Mesendoderm (in vitro differentiated cells): ENCODE measurements at regions not wholly inside any gene's neighbourhood (a gene's known extent, or its start where the extent isn't known, plus 50 kb on each side); places are given as distances from the start of the nearest gene placed in this dataset.

Source experiments
- DNase-seq: peaks from one replicate; pipeline ENCODE4 v3.0.0; 2013
- H2AK5ac ChIP-seq: 2 replicates; pipeline ENCODE4 v1.6.1; 2013; ENCODE audit warnings: low read length, inconsistent platforms
- H2BK120ac ChIP-seq: 2 replicates; pipeline ENCODE4 v1.6.1; 2013; ENCODE audit warnings: low read depth, mild to moderate bottlenecking, low read length, moderate library complexity, mixed read lengths
- H2BK15ac ChIP-seq: replicated peaks from 2 replicates; pipeline ENCODE4 v1.6.1; 2013; ENCODE audit warnings: low read depth, mild to moderate bottlenecking, moderate library complexity
- H2BK5ac ChIP-seq: 2 replicates; pipeline ENCODE4 v1.6.1; 2013; ENCODE audit warnings: low read length, inconsistent platforms
- H3K18ac ChIP-seq: 2 replicates; pipeline ENCODE4 v1.6.1; 2013; ENCODE audit warnings: mild to moderate bottlenecking, low read length, mixed read lengths
- H3K23ac ChIP-seq: one replicate; pipeline ENCODE4 v1.6.1; 2013; ENCODE audit warnings: low read length
- H3K27ac ChIP-seq: 2 replicates; pipeline ENCODE4 v1.5.1; 2013; ENCODE audit warnings: low read depth, mild to moderate bottlenecking, inconsistent platforms, low read length, moderate library complexity
- H3K27me3 ChIP-seq: 2 replicates; pipeline ENCODE4 v1.6.1; 2013; ENCODE audit warnings: low read length, control low read depth, mild to moderate bottlenecking, inconsistent platforms; ENCODE audit not compliant: insufficient read depth, poor library complexity
- H3K36me3 ChIP-seq: 2 replicates; pipeline ENCODE4 v1.6.1; 2013; ENCODE audit warnings: low read length, inconsistent platforms; ENCODE audit not compliant: control insufficient read depth, insufficient read depth
- H3K4ac ChIP-seq: one replicate; pipeline ENCODE4 v1.6.1; 2013; ENCODE audit warnings: low read depth, mild to moderate bottlenecking, low read length, moderate library complexity
- H3K4me1 ChIP-seq: 2 replicates; pipeline ENCODE4 v1.6.1; 2013; ENCODE audit warnings: low read depth, low read length, inconsistent platforms; ENCODE audit not compliant: control insufficient read depth
- H3K4me2 ChIP-seq: 2 replicates; pipeline ENCODE4 v1.6.1; 2013; ENCODE audit warnings: low read length
- H3K4me3 ChIP-seq: 2 replicates; pipeline ENCODE4 v1.5.1; 2013; ENCODE audit warnings: mild to moderate bottlenecking, low read length
- H3K56ac ChIP-seq: one replicate; pipeline ENCODE4 v1.6.1; 2013; ENCODE audit warnings: low read length
- H3K79me1 ChIP-seq: 2 replicates; pipeline ENCODE4 v1.6.1; 2013; ENCODE audit warnings: low read length, inconsistent platforms
- H3K79me2 ChIP-seq: 2 replicates; pipeline ENCODE4 v1.6.1; 2013; ENCODE audit warnings: mild to moderate bottlenecking, low read length; ENCODE audit not compliant: control insufficient read depth, insufficient read depth
- H3K9ac ChIP-seq: 2 replicates; pipeline ENCODE4 v1.6.1; 2013; ENCODE audit warnings: low read length, inconsistent platforms
- H4K5ac ChIP-seq: one replicate; pipeline ENCODE4 v1.6.1; 2013; ENCODE audit warnings: low read length
- H4K8ac ChIP-seq: one replicate; pipeline ENCODE4 v1.6.1; 2013; ENCODE audit warnings: low read depth, mild to moderate bottlenecking, control low read depth, low read length, moderate library complexity
- WGBS: extraction: QIAGEN DNeasy Blood & Tissue Kit; methylation state at CpG from one replicate; pipeline ENCODE4 v1.1.7; 2013; ENCODE audit warnings: low lambda C conversion rate, missing lambda C conversion rate; ENCODE audit not compliant: insufficient coverage; ENCODE audit errors: extremely low coverage; 5-methylcytosine and 5-hydroxymethylcytosine counted together

- no peak overlapping the region for H3K18ac ChIP-seq
- H3K27me3 ChIP-seq, result no peaks in the 10 kb centered on the region
- no peak overlapping the region for H3K4ac ChIP-seq
- H3K79me1 ChIP-seq, result no peaks in the 10 kb centered on the region
- no peak overlapping the region for H3K23ac ChIP-seq
- no peak overlapping the region for H2BK120ac ChIP-seq
- no peak overlapping the region for H3K4me2 ChIP-seq
- H3K4me1 ChIP-seq, result no peaks in the 10 kb centered on the region
- no peak overlapping the region for H2BK15ac ChIP-seq
- no peak overlapping the region for H2BK5ac ChIP-seq
- H3K27ac ChIP-seq, result no peak overlapping the region
- no peak overlapping the region for H4K8ac ChIP-seq
- DNase-seq, result no peak
- no peak overlapping the region for H3K9ac ChIP-seq
- WGBS, result no CpG with 5 or more reads among the region's 12 CpGs
- H3K4me3 ChIP-seq, result no peak overlapping the region
- H3K56ac ChIP-seq, result no peak overlapping the region
- no peaks in the 10 kb centered on the region for H3K36me3 ChIP-seq
- H2AK5ac ChIP-seq, result no peak overlapping the region
- H3K79me2 ChIP-seq, result no peaks in the 10 kb centered on the region
- no peak overlapping the region for H4K5ac ChIP-seq
Measured at GRCh38 chr13:99827011-99827772, 144.4 kb downstream of the ZIC5 start.

DNA sequence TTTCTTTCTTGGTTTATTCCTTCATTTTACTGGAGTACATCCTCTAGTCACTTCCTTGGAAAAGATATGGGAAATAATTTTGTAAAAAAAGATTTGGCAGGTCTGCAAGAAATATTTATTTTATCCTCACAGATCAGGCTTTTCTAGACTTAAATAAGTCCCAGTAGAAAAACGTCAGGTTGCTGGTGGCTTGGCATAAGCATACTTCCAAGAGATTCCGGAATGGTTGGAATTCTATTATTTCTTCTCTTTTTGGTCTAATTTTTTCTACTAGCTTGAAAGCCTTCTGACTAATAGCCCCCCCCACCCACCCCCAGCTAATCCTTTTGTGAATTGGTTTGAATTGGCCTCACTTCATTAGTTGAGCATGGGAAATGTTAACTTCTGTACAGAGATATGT is 147.6 kb downstream of the ZIC5 start:
- Histone ChIP-seq H3K79me2 (no peaks in the 10 kb centered on the region), H2BK15ac (no peak overlapping the region), H3K4ac (no peak overlapping the region), H3K4me3 (no peak overlapping the region), H2BK120ac (no peak overlapping the region), H3K27ac (no peak overlapping the region), H2AK5ac (no peak overlapping the region), H3K4me2 (no peak overlapping the region), H3K9ac (no peak overlapping the region), H3K18ac (no peak overlapping the region), H3K23ac (no peak overlapping the region), H3K36me3 (no peaks in the 10 kb centered on the region), H3K79me1 (no peaks in the 10 kb centered on the region), H3K56ac (no peak overlapping the region), H4K8ac (no peak overlapping the region), H3K4me1 (no peaks in the 10 kb centered on the region), H2BK5ac (no peak overlapping the region), H4K5ac (no peak overlapping the region), H3K27me3 (no peaks in the 10 kb centered on the region)
- WGBS, result no CpG with 5 or more reads among the region's 2 CpGs
- no peak for DNase-seq

- Histone ChIP-seq H4K8ac (no peak overlapping the region), H3K4me2 (no peak overlapping the region), H2BK120ac (no peak overlapping the region), H3K79me1 (no peaks in the 10 kb centered on the region), H2AK5ac (no peak overlapping the region), H3K56ac (no peak overlapping the region), H4K5ac (no peak overlapping the region), H3K9ac (no peak overlapping the region), H3K27ac (no peak overlapping the region), H3K27me3 (no peaks in the 10 kb centered on the region), H3K4me3 (no peak overlapping the region), H3K23ac (no peak overlapping the region), H3K4me1 (no peaks in the 10 kb centered on the region), H2BK5ac (no peak overlapping the region), H3K79me2 (no peaks in the 10 kb centered on the region), H3K4ac (no peak overlapping the region), H3K18ac (no peak overlapping the region), H2BK15ac (no peak overlapping the region), H3K36me3 (no peaks in the 10 kb centered on the region)
- DNase-seq, result no peak
- WGBS, result no CpG with 5 or more reads among the region's 2 CpGs
Measured at GRCh38 chr13:99822820-99823219, 148.7 kb downstream of the ZIC5 start.

- no peak overlapping the region for H2BK5ac ChIP-seq
- no peak overlapping the region for H4K5ac ChIP-seq
- no peaks in the 10 kb centered on the region for H3K4me1 ChIP-seq
- no peak overlapping the region for H3K4me3 ChIP-seq
- H2BK15ac ChIP-seq, result no peak overlapping the region
- H3K9ac ChIP-seq, result no peak overlapping the region
- no peak overlapping the region for H4K8ac ChIP-seq
- no peak for DNase-seq
- no peak overlapping the region for H3K23ac ChIP-seq
- no peaks in the 10 kb centered on the region for H3K79me1 ChIP-seq
- H3K79me2 ChIP-seq, result no peaks in the 10 kb centered on the region
- H3K4ac ChIP-seq, result no peak overlapping the region
- no peak overlapping the region for H3K4me2 ChIP-seq
- H3K27me3 ChIP-seq, result no peaks in the 10 kb centered on the region
- H3K36me3 ChIP-seq, result no peaks in the 10 kb centered on the region
- no peak overlapping the region for H2BK120ac ChIP-seq
- H3K56ac ChIP-seq, result no peak overlapping the region
- H3K27ac ChIP-seq, result no peak overlapping the region
- WGBS, result no CpG with 5 or more reads among the region's 3 CpGs
- no peak overlapping the region for H2AK5ac ChIP-seq
- H3K18ac ChIP-seq, result no peak overlapping the region
Measured at GRCh38 chr13:99821741-99822140, 149.8 kb downstream of the ZIC5 start.

GRCh38 chr13:99819967-99820366 is 151.6 kb downstream of the ZIC5 start:
- no peak overlapping the region for H3K4me3 ChIP-seq
- no peaks in the 10 kb centered on the region for H3K79me1 ChIP-seq
- H3K4ac ChIP-seq, result no peak overlapping the region
- H3K27ac ChIP-seq, result no peak overlapping the region
- no peak overlapping the region for H3K56ac ChIP-seq
- no peak overlapping the region for H2BK15ac ChIP-seq
- DNase-seq, result no peak
- no peak overlapping the region for H4K8ac ChIP-seq
- H3K79me2 ChIP-seq, result no peaks in the 10 kb centered on the region
- no peak overlapping the region for H3K23ac ChIP-seq
- no peak overlapping the region for H3K4me2 ChIP-seq
- H2BK5ac ChIP-seq, result no peak overlapping the region
- no peak overlapping the region for H2BK120ac ChIP-seq
- H2AK5ac ChIP-seq, result no peak overlapping the region
- H3K18ac ChIP-seq, result no peak overlapping the region
- H3K27me3 ChIP-seq, result no peaks in the 10 kb centered on the region
- H3K36me3 ChIP-seq, result no peaks in the 10 kb centered on the region
- no peaks in the 10 kb centered on the region for H3K4me1 ChIP-seq
- WGBS, result no CpG with 5 or more reads among the region's 7 CpGs
- H4K5ac ChIP-seq, result no peak overlapping the region
- no peak overlapping the region for H3K9ac ChIP-seq

- no peaks in the 10 kb centered on the region for H3K27me3 ChIP-seq
- no peak overlapping the region for H3K9ac ChIP-seq
- H2BK5ac ChIP-seq, result no peak overlapping the region
- H3K18ac ChIP-seq, result no peak overlapping the region
- WGBS, result no CpG with 5 or more reads among the region's 2 CpGs
- no peak overlapping the region for H2BK15ac ChIP-seq
- no peak overlapping the region for H4K5ac ChIP-seq
- H3K36me3 ChIP-seq, result no peaks in the 10 kb centered on the region
- no peaks in the 10 kb centered on the region for H3K79me1 ChIP-seq
- no peak overlapping the region for H2AK5ac ChIP-seq
- H2BK120ac ChIP-seq, result no peak overlapping the region
- no peak overlapping the region for H3K23ac ChIP-seq
- no peak overlapping the region for H3K56ac ChIP-seq
- no peak overlapping the region for H3K4me3 ChIP-seq
- no peaks in the 10 kb centered on the region for H3K4me1 ChIP-seq
- no peak overlapping the region for H3K4me2 ChIP-seq
- H3K79me2 ChIP-seq, result no peaks in the 10 kb centered on the region
- no peak for DNase-seq
- no peak overlapping the region for H4K8ac ChIP-seq
- no peak overlapping the region for H3K27ac ChIP-seq
- no peak overlapping the region for H3K4ac ChIP-seq
Measured at GRCh38 chr13:99816321-99816720, 155.2 kb downstream of the ZIC5 start.
